ENCODE measurements at regions not wholly inside any gene's neighbourhood (a gene's known extent, or its start where the extent isn't known, plus 50 kb on each side); places are given as distances from the start of the nearest gene placed in this dataset.
A peak's percentile ranks its signal among the peaks of the same experiment; 100 is the strongest.

DNA sequence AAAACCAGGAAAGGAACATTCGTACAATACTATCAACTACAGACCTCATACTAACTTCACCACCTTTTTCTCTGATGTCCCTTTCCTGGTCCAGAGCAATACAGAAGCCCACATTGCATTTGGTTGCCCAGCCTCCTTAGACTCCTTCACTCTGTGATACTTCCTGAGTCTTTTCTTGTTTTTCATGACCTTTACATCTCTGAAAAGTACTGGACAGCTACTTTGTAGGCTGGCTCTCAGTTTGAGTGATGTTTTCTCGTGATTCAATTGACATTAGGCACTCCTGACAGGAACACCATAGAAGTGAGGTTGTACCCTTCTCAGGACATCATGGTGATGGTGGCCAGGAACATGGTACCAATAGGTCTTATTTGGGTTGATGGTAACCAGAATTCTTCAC, 185.9 kb upstream of the SLC39A10 start:
- Mint-ChIP-seq H3K36me3 (peaks cover 0 to 9% (median 1%) of the 10 kb centered on the region in 3 donors), H3K9me3 (peaks cover 1 to 8% (median 6%) of the 10 kb centered on the region in 5 donors), H3K4me3 (no peak overlapping the region), H3K27me3 (no peaks in the 10 kb centered on the region), H3K27ac (no peak overlapping the region), H3K4me1 (peaks cover 3 to 8% (median 6%) of the 10 kb centered on the region in 3 donors)
- Histone ChIP-seq H3K36me3 (ENCODE audit: insufficient read depth, low read length) (no peaks in the 10 kb centered on the region), H3K27me3 (ENCODE audit: insufficient read depth, low read length, poor library complexity, severe bottlenecking) (no peaks in the 10 kb centered on the region), H3K9me3 (ENCODE audit: low read length) (no peaks in the 10 kb centered on the region), H3K4me3 (ENCODE audit: low read length) (no peak overlapping the region), H3K27ac (ENCODE audit: low read depth, low read length) (no peak overlapping the region), H3K4me1 (ENCODE audit: insufficient read depth, low read length) (peaks cover 7% of the 10 kb centered on the region)
- POLR2A ChIA-PET, result no interaction called here
- no peak for DNase-seq
- CTCF ChIA-PET, result no interaction called here

DNA sequence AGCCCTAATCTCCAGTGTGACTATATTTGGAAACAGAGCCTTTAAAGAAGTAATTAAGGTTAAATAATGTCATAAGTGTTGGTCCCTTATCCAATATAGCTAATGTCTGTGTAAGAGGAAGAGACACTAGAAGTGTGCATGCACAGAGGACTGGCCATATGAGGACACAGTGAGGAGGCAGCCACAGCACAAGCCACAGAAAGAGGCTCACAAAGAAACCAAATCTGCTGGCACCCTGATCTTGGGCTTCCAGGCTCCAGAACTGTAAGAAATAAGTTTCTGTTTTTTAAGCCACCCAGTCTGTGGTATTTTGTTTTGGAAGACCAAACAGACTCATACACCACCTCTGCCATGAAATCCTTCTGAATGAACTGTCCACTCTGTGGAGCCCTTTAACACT, 186.4 kb upstream of the SLC39A10 start:
- DNase-seq, result no peak
- H3K4me3 Mint-ChIP-seq, result no peak overlapping the region
- peaks cover 1 to 8% (median 6%) of the 10 kb centered on the region in 5 donors for H3K9me3 Mint-ChIP-seq
- no peaks in the 10 kb centered on the region for H3K27me3 ChIP-seq (ENCODE audit: insufficient read depth, low read length, poor library complexity, severe bottlenecking)
- CTCF ChIA-PET, result no interaction called here
- H3K4me1 ChIP-seq (ENCODE audit: insufficient read depth, low read length), result peaks cover 7% of the 10 kb centered on the region
- H3K27ac ChIP-seq (ENCODE audit: low read depth, low read length), result no peak overlapping the region
- H3K27me3 Mint-ChIP-seq, result no peaks in the 10 kb centered on the region
- H3K36me3 Mint-ChIP-seq, result peaks cover 0 to 9% (median 1%) of the 10 kb centered on the region in 3 donors
- no peaks in the 10 kb centered on the region for H3K9me3 ChIP-seq (ENCODE audit: low read length)
- no peak overlapping the region for H3K4me3 ChIP-seq (ENCODE audit: low read length)
- peaks cover 3 to 8% (median 6%) of the 10 kb centered on the region in 3 donors for H3K4me1 Mint-ChIP-seq
- POLR2A ChIA-PET, result no interaction called here
- H3K27ac Mint-ChIP-seq, result no peak overlapping the region
- H3K36me3 ChIP-seq (ENCODE audit: insufficient read depth, low read length), result no peaks in the 10 kb centered on the region

GRCh38 chr2:195468771-195469170, 188.3 kb upstream of the SLC39A10 start:
- CTCF ChIA-PET, result no interaction called here
- H3K4me3 Mint-ChIP-seq, result no peak overlapping the region
- H3K27me3 Mint-ChIP-seq, result no peaks in the 10 kb centered on the region
- H3K27ac Mint-ChIP-seq, result no peak overlapping the region
- H3K4me3 ChIP-seq (ENCODE audit: low read length), result no peak overlapping the region
- POLR2A ChIA-PET, result no interaction called here
- H3K36me3 Mint-ChIP-seq, result peaks cover 0 to 9% (median 1%) of the 10 kb centered on the region in 3 donors
- no peak overlapping the region for H3K27ac ChIP-seq (ENCODE audit: low read depth, low read length)
- no peaks in the 10 kb centered on the region for H3K9me3 ChIP-seq (ENCODE audit: low read length)
- no peak for DNase-seq
- H3K4me1 ChIP-seq (ENCODE audit: insufficient read depth, low read length), result peaks cover 7% of the 10 kb centered on the region
- H3K27me3 ChIP-seq (ENCODE audit: insufficient read depth, low read length, poor library complexity, severe bottlenecking), result no peaks in the 10 kb centered on the region
- peaks cover 0 to 4% (median 3%) of the 10 kb centered on the region in 3 donors for H3K4me1 Mint-ChIP-seq
- no peaks in the 10 kb centered on the region for H3K36me3 ChIP-seq (ENCODE audit: insufficient read depth, low read length)
- H3K9me3 Mint-ChIP-seq, result peaks cover 1 to 8% (median 6%) of the 10 kb centered on the region in 5 donors

GRCh38 chr2:195466427-195466826, 190.6 kb upstream of the SLC39A10 start:
- no peak overlapping the region for H3K27ac ChIP-seq (ENCODE audit: low read depth, low read length)
- ChIA-PET POLR2A (no interaction called here), CTCF (no interaction called here)
- H3K27me3 ChIP-seq (ENCODE audit: insufficient read depth, low read length, poor library complexity, severe bottlenecking), result no peaks in the 10 kb centered on the region
- no peak overlapping the region for H3K27ac Mint-ChIP-seq
- H3K4me3 Mint-ChIP-seq, result no peak overlapping the region
- H3K4me1 Mint-ChIP-seq, result no peaks in the 10 kb centered on the region
- no peaks in the 10 kb centered on the region for H3K4me1 ChIP-seq (ENCODE audit: insufficient read depth, low read length)
- peaks cover 1 to 8% (median 6%) of the 10 kb centered on the region in 5 donors for H3K9me3 Mint-ChIP-seq
- DNase-seq, result no peak
- no peaks in the 10 kb centered on the region for H3K9me3 ChIP-seq (ENCODE audit: low read length)
- no peaks in the 10 kb centered on the region for H3K27me3 Mint-ChIP-seq
- no peak overlapping the region for H3K4me3 ChIP-seq (ENCODE audit: low read length)
- peaks cover 0 to 9% (median 0%) of the 10 kb centered on the region in 3 donors for H3K36me3 Mint-ChIP-seq
- H3K36me3 ChIP-seq (ENCODE audit: insufficient read depth, low read length), result no peaks in the 10 kb centered on the region

- Mint-ChIP-seq H3K9me3 (peaks cover 0 to 5% (median 0%) of the 10 kb centered on the region in 5 donors), H3K4me1 (peaks cover 0 to 5% (median 4%) of the 10 kb centered on the region in 3 donors), H3K27me3 (peaks cover 0 to 2% of the 10 kb centered on the region in 2 donors), H3K4me3 (no peak overlapping the region), H3K27ac (no peak overlapping the region), H3K36me3 (peaks cover 0 to 4% (median 0%) of the 10 kb centered on the region in 3 donors)
- Histone ChIP-seq H3K27me3 (ENCODE audit: insufficient read depth, low read length, poor library complexity, severe bottlenecking) (no peaks in the 10 kb centered on the region), H3K36me3 (ENCODE audit: insufficient read depth, low read length) (no peaks in the 10 kb centered on the region), H3K9me3 (ENCODE audit: low read length) (no peaks in the 10 kb centered on the region), H3K4me3 (ENCODE audit: low read length) (no peak overlapping the region), H3K4me1 (ENCODE audit: insufficient read depth, low read length) (no peaks in the 10 kb centered on the region), H3K27ac (ENCODE audit: low read depth, low read length) (no peak overlapping the region)
- ChIA-PET POLR2A (no interaction called here), CTCF (no interaction called here)
- no peak for DNase-seq
These were observed 196.0 kb upstream of the SLC39A10 start for GRCh38 chr2:195461010-195461409.

GRCh38 chr2:195458936-195459335, 198.1 kb upstream of the SLC39A10 start:
- DNase-seq, result no peak
- H3K27ac ChIP-seq (ENCODE audit: low read depth, low read length), result no peak overlapping the region
- no peak overlapping the region for H3K4me3 ChIP-seq (ENCODE audit: low read length)
- no peak overlapping the region for H3K4me3 Mint-ChIP-seq
- H3K4me1 ChIP-seq (ENCODE audit: insufficient read depth, low read length), result no peaks in the 10 kb centered on the region
- peaks cover 0 to 7% (median 4%) of the 10 kb centered on the region in 3 donors for H3K4me1 Mint-ChIP-seq
- no peak overlapping the region for H3K27ac Mint-ChIP-seq
- H3K9me3 ChIP-seq (ENCODE audit: low read length), result no peaks in the 10 kb centered on the region
- no peaks in the 10 kb centered on the region for H3K27me3 ChIP-seq (ENCODE audit: insufficient read depth, low read length, poor library complexity, severe bottlenecking)
- CTCF ChIA-PET, result no interaction called here
- peaks cover 0 to 2% of the 10 kb centered on the region in 2 donors for H3K27me3 Mint-ChIP-seq
- H3K36me3 Mint-ChIP-seq, result peaks cover 0 to 7% (median 0%) of the 10 kb centered on the region in 3 donors
- no peaks in the 10 kb centered on the region for H3K36me3 ChIP-seq (ENCODE audit: insufficient read depth, low read length)
- POLR2A ChIA-PET, result no interaction called here
- no peaks in the 10 kb centered on the region for H3K9me3 Mint-ChIP-seq

DNA sequence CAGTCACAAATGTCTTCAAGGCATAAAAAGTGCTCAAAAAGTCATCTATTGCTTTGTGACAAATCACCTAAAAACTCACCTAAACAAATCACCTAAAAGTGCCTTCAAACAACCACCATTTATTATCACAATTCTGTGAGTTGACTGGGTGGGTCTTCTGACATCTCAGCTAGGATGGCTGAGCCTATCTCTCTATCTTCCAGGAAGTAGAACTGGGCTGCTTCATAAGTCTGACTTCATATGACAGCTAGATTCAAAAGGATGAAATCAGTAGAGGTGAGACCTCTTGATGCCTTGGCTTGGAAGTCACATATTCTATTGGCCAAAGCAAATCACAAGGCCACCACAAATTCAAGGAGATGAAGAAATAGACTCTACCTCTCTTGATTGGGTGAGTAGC, 199.2 kb upstream of the SLC39A10 start:
- no peaks in the 10 kb centered on the region for H3K9me3 Mint-ChIP-seq
- H3K4me1 Mint-ChIP-seq, result peaks cover 0 to 8% (median 4%) of the 10 kb centered on the region in 3 donors
- H3K36me3 ChIP-seq (ENCODE audit: insufficient read depth, low read length), result no peaks in the 10 kb centered on the region
- no peak overlapping the region for H3K4me3 Mint-ChIP-seq
- no peak overlapping the region for H3K27ac Mint-ChIP-seq
- peaks cover 0 to 7% (median 0%) of the 10 kb centered on the region in 3 donors for H3K36me3 Mint-ChIP-seq
- H3K4me1 ChIP-seq (ENCODE audit: insufficient read depth, low read length), result no peaks in the 10 kb centered on the region
- POLR2A ChIA-PET, result no interaction called here
- peaks cover 0 to 2% of the 10 kb centered on the region in 2 donors for H3K27me3 Mint-ChIP-seq
- no peaks in the 10 kb centered on the region for H3K27me3 ChIP-seq (ENCODE audit: insufficient read depth, low read length, poor library complexity, severe bottlenecking)
- CTCF ChIA-PET, result no interaction called here
- no peak overlapping the region for H3K4me3 ChIP-seq (ENCODE audit: low read length)
- no peaks in the 10 kb centered on the region for H3K9me3 ChIP-seq (ENCODE audit: low read length)
- no peak for DNase-seq
- no peak overlapping the region for H3K27ac ChIP-seq (ENCODE audit: low read depth, low read length)

GRCh38 chr2:195456771-195457170, 200.3 kb upstream of the SLC39A10 start:
- peaks cover 0 to 7% (median 0%) of the 10 kb centered on the region in 3 donors for H3K36me3 Mint-ChIP-seq
- Histone ChIP-seq H3K27me3 (ENCODE audit: insufficient read depth, low read length, poor library complexity, severe bottlenecking) (no peaks in the 10 kb centered on the region), H3K36me3 (ENCODE audit: insufficient read depth, low read length) (no peaks in the 10 kb centered on the region), H3K4me1 (ENCODE audit: insufficient read depth, low read length) (no peaks in the 10 kb centered on the region), H3K27ac (ENCODE audit: low read depth, low read length) (no peak overlapping the region), H3K9me3 (ENCODE audit: low read length) (no peaks in the 10 kb centered on the region), H3K4me3 (ENCODE audit: low read length) (no peak overlapping the region)
- ChIA-PET POLR2A (no interaction called here), CTCF (no interaction called here)
- no peak overlapping the region for H3K27ac Mint-ChIP-seq
- H3K9me3 Mint-ChIP-seq, result no peaks in the 10 kb centered on the region
- DNase-seq, result no peak
- H3K27me3 Mint-ChIP-seq, result peaks cover 0 to 2% of the 10 kb centered on the region in 2 donors
- no peak overlapping the region for H3K4me3 Mint-ChIP-seq
- peaks cover 0 to 8% (median 4%) of the 10 kb centered on the region in 3 donors for H3K4me1 Mint-ChIP-seq

DNA sequence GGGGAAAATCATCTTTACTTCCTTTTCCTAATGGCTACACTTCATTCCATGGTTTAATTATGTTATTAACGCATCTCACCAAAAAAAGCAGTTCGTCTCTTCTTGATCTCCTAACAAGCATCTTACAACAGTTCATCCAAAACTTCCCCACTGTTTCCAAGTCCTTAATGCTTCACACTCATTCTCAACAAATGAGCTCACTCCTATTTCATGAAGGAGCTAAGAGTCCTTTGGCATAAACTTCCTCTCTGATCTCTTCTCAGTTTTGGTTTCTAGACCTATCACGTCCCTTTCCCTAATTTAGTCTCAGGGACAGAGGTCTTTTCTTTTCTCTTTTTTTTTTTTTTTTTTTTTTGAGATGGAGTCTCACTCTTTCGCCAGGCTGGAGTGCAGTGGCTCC, 205.9 kb upstream of the SLC39A10 start:
- no peaks in the 10 kb centered on the region for H3K9me3 Mint-ChIP-seq
- Histone ChIP-seq H3K27me3 (ENCODE audit: insufficient read depth, low read length, poor library complexity, severe bottlenecking) (no peaks in the 10 kb centered on the region), H3K36me3 (ENCODE audit: insufficient read depth, low read length) (no peaks in the 10 kb centered on the region), H3K4me1 (ENCODE audit: insufficient read depth, low read length) (no peaks in the 10 kb centered on the region), H3K9me3 (ENCODE audit: low read length) (no peaks in the 10 kb centered on the region), H3K27ac (ENCODE audit: low read depth, low read length) (no peak overlapping the region), H3K4me3 (ENCODE audit: low read length) (no peak overlapping the region)
- peak overlapping the region in 1 of 8 donors; percentile 14 for H3K27ac Mint-ChIP-seq
- peaks cover 0 to 3% (median 0%) of the 10 kb centered on the region in 3 donors for H3K36me3 Mint-ChIP-seq
- ChIA-PET POLR2A (no interaction called here), CTCF (interaction anchor here (1.2 kb wide), 1 partner anchor 9 kb away, joined by 4 read pairs; no protein-coding TSS in a partner anchor)
- DNase-seq, result no peak
- no peaks in the 10 kb centered on the region for H3K27me3 Mint-ChIP-seq
- peaks cover 0 to 3% (median 0%) of the 10 kb centered on the region in 3 donors for H3K4me1 Mint-ChIP-seq
- H3K4me3 Mint-ChIP-seq, result no peak overlapping the region
